ENCODE measurements at regions not wholly inside any gene's neighbourhood (a gene's known extent, or its start where the extent isn't known, plus 50 kb on each side); places are given as distances from the start of the nearest gene placed in this dataset.

GRCh38 chr15:61309617-61310016, 80.5 kb upstream of the RORA start:
- no peak overlapping the region for H3K27ac Mint-ChIP-seq

GRCh38 chr15:61309031-61309511, 80.0 kb upstream of the RORA start:
- Mint-ChIP-seq H3K4me3 (no peak overlapping the region), H3K27me3 (peaks cover 3% of the 10 kb centered on the region), H3K4me1 (ENCODE audit: unreplicated experiment) (no peaks in the 10 kb centered on the region), H3K27ac (no peak overlapping the region), H3K36me3 (no peaks in the 10 kb centered on the region), H3K9me3 (no peaks in the 10 kb centered on the region)
- no peak for TF ChIP-seq CTCF (conservative IDR thresholded peaks at IDR 0.05)
- no peak for DNase-seq (ENCODE audit: extremely low spot score, unreplicated experiment)

More at GRCh38 chr15:61309617-61310016, 80.5 kb upstream of the RORA start:
- H3K36me3 Mint-ChIP-seq = no peaks in the 10 kb centered on the region
- H3K9me3 Mint-ChIP-seq = no peaks in the 10 kb centered on the region
- DNase-seq (ENCODE audit: extremely low spot score, unreplicated experiment) = no peak
- no peak overlapping the region for H3K4me3 Mint-ChIP-seq
- H3K27me3 Mint-ChIP-seq = peaks cover 3% of the 10 kb centered on the region
- no peak for TF ChIP-seq CTCF (conservative IDR thresholded peaks at IDR 0.05)
- no peaks in the 10 kb centered on the region for H3K4me1 Mint-ChIP-seq (ENCODE audit: unreplicated experiment)

- peaks cover 3% of the 10 kb centered on the region for H3K27me3 Mint-ChIP-seq
- H3K9me3 Mint-ChIP-seq = no peaks in the 10 kb centered on the region
- no peaks in the 10 kb centered on the region for H3K36me3 Mint-ChIP-seq
- no peak for TF ChIP-seq CTCF (conservative IDR thresholded peaks at IDR 0.05)
- no peak overlapping the region for H3K4me3 Mint-ChIP-seq
- no peak overlapping the region for H3K27ac Mint-ChIP-seq
- no peaks in the 10 kb centered on the region for H3K4me1 Mint-ChIP-seq (ENCODE audit: unreplicated experiment)
- no peak for DNase-seq (ENCODE audit: extremely low spot score, unreplicated experiment)
These were observed 79.3 kb upstream of the RORA start for GRCh38 chr15:61308437-61308836.

- peaks cover 3% of the 10 kb centered on the region for H3K27me3 Mint-ChIP-seq
- TF ChIP-seq CTCF (conservative IDR thresholded peaks at IDR 0.05) = no peak
- H3K36me3 Mint-ChIP-seq = no peaks in the 10 kb centered on the region
These were observed 78.4 kb upstream of the RORA start for GRCh38 chr15:61307474-61307873.

GRCh38 chr15:61301701-61302100, 72.6 kb upstream of the RORA start:
- Mint-ChIP-seq H3K27ac (no peak overlapping the region), H3K27me3 (peaks cover 3% of the 10 kb centered on the region), H3K9me3 (no peaks in the 10 kb centered on the region), H3K4me3 (no peak overlapping the region), H3K4me1 (ENCODE audit: unreplicated experiment) (no peaks in the 10 kb centered on the region), H3K36me3 (no peaks in the 10 kb centered on the region)
- no peak for DNase-seq (ENCODE audit: extremely low spot score, unreplicated experiment)
- no peak for TF ChIP-seq CTCF (conservative IDR thresholded peaks at IDR 0.05)

More at GRCh38 chr15:61307474-61307873, 78.4 kb upstream of the RORA start:
- Mint-ChIP-seq H3K4me1 (ENCODE audit: unreplicated experiment) (no peaks in the 10 kb centered on the region), H3K27ac (no peak overlapping the region), H3K4me3 (no peak overlapping the region), H3K9me3 (no peaks in the 10 kb centered on the region)
- no peak for DNase-seq (ENCODE audit: extremely low spot score, unreplicated experiment)
